ENCODE measurements at regions not wholly inside any gene's neighbourhood (a gene's known extent, or its start where the extent isn't known, plus 50 kb on each side); places are given as distances from the start of the nearest gene placed in this dataset.
"Not testable (repeated sequence)": the region's sequence is repeated elsewhere in the genome, so short reads cannot be mapped to it uniquely, and the experiment has no call there.

DNA sequence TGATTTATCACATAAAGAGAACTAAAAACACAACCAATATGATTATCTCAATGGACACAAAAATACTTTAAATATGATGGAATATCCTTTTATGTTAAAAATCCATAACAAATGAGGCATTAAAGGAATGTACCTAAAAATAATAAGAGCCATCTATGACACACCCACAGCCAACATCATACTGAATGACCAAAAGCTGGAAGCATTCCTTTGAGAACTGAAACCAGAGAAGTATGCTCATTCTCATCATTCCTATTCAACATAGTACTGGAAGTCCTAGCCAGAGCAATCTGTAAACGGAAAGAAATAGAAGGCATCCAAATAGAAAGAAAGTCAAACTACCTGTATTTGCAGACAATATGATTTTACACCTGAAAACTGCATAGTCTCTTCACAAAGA lies 671.0 kb downstream of the SLITRK1 start:
- DNase-seq: no peak

DNA sequence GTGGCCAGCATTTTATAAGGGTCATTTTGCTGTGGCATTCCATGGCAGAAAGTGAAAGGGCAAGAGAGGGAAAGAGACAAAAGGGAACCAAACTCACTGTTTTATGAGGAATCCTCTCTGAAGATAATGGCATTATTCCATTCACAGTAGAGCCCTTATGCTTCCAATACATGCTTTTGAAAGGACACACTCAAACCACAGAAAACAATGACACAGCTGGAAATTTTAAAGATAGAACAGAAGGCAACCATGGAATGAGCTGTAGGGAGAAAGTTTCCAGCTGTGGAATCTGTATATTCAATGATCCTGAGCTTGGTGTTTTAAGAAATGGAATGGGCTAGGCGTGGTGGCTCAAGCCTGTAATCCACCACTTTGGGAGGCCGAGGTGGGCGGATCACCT lies 677.4 kb downstream of the SLITRK1 start:
- DNase-seq: no peak

DNA sequence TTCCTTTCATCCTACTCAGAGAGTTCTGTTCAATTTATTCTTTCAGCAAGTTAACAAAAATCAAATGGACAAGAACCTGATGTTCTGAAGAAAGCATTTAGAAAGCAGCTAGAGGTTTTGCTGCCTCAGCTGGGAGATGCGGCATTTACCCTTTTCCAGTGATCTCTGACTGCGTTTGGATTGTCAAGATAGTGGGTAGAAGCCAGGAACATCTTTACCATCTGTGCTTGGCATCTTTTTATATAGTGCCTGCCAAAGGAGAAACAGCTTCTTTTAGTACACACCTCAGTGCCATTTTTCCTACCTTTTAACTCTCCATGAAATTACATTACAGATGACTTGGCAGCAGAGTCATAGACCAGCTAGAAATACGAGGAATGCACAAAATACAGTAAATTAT lies 680.8 kb downstream of the SLITRK1 start:
- DNase-seq: no peak

DNA sequence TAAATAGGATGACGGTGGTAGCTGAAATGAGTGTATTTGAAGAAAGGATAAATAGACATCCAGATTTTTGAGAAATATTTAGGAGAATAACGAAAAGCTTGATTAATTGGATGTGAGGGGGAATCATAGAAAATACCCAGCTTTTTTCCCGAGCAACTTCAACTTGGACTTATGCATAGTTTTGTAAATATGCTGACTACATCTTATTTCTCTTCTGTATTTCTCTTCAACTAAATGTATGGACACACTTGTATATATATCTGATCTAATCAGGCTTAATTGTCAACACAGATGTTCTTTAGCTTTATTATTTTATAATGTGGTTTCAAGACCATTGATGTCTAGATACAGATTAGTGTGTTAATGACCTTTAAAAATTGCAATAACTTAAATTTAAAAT lies 685.0 kb downstream of the SLITRK1 start:
- no peak for DNase-seq

DNA sequence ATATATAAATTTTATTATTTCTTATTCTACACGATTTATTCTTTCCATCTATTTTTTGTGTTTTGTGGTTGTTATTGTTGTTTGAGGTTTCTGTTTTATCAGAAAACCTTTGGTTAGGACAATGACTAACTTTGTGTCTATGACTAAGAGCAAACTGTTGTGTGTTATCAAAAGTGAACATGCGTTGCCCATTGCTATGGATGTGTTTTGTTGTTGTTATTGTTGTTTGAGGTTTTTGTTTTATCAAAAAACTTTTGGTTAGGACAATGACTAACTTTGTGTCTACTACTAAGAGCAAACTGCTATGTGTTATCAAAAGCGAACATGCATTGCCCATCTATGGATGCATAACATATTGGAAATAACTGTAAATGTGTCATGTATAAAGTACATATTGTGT lies 692.3 kb downstream of the SLITRK1 start:
- no peak for DNase-seq

DNA sequence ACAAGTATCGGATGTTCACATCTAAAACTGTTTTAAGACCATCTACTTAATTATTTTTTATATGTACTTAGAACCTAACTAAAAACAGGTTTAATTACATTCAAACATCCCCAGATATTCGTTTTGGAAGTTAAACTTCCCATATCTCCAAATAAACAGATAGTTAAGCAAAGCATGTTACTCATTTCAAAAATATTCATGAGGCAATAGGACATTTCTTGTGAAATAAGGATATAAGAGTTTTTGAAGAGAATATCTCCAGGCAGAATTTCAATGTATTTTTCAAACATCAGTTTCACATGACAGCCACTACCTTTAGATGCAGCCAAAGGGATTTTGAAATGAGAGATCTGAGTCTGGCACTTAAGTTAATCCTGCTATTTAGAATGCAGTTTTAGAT lies 697.5 kb downstream of the SLITRK1 start:
- peak; percentile 7 for DNase-seq

DNA sequence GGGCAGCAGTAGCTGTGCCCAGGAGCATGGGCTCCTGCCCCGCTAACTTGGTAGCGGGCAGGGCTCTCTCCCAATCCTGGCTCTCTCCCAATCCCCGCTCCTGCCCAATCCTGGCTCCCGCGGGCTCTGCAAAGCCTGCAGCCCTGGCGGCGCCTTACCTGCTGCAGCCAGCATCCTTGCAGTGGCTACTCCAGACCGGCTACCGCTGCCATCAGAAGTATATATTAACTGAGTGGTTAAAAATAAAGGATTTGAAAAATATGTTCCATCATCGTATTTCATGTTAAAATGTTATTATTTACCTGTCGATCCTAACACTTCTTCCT lies 698.2 kb downstream of the SLITRK1 start:
- no peak for DNase-seq

DNA sequence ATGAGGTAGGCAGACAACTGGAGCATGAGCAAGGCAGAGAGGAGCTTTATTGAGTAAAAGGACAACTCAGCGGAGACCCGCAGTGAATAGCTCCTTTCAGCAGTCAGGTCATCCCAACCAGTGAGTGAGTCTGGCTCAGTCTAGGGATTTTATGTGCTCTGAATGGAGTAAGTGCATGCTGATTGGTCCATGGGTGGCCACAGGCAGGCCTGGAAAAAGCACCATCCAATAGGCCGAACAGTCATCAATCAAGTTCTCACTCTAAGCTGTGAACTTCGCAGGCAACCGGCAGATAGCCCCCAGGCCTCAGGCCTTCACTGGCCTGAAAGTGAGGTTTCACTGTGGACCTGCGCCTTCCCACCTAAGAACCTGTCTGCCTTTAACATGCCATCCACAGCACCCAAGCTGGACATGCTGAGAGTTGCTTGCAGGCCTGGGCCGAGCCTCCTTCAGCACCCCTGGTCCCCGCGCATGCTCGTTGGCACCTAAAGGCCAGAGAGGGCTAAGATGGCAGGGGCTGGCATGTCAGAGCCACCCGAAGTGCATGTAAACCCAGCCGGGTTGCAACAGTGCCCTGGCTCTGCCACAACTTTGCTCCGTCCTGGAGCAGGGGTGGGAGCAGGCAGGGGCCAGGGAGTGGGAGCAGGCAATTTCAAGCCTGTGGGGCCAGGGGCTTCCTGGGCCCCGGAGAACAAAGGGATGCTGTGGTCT lies 698.7 kb downstream of the SLITRK1 start:
- no peak for DNase-seq

DNA sequence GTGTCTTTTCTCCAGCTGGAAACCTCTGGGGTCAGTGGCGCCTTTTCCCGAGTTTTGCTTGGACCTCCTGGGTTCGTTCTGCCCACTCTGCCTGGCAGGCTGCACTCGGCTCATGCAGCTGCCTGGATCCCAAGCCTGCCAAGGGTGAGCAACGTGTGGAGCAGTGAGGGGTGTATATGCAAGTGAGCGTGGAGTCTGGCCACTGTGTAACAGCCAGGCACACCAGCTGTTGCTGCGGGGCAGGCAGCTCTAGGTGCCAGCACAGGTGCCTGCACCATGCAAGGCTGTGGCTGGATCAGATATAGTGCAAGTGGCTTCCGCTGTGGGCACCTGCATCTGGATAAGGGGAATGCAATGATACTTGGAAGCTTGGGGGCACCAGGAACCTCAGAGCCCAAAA lies 699.4 kb downstream of the SLITRK1 start:
- no peak for DNase-seq

DNA sequence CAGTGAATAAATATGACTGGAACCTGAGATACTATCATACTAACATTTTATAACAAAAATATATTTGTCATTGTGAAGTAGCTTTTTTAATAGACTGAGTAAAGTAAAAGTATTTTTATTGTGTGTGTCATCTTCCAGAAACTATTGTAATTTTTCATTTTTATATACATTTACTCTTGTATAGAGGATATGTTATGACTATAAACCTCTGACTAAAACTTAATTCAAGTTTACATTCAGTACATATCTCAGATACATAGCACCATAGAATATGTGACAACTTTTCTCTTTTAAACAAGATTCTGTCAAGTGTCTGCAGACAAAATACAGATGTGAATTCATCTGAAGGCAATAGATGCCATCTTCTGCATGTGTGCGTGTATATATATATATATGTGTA lies 704.3 kb downstream of the SLITRK1 start:
- no peak for DNase-seq

DNA sequence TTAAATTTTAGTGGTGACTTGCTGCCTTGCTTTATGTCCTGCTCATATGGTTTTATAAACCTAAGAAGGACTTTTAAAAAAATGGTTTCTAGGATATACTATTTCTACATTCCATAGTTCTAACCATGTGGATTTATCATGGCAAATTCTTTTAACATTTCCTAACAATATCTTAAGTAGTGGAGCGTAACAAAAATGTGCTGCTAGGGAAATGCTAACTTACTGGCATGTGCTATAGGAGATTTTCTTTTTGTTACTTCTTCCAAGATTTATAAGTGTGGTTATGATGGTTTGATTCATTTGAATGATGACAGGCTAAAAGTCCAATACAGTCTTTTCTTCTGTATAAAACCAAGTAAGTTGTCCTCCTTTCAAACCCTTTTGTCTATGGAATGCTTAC lies 713.7 kb downstream of the SLITRK1 start:
- DNase-seq: no peak

DNA sequence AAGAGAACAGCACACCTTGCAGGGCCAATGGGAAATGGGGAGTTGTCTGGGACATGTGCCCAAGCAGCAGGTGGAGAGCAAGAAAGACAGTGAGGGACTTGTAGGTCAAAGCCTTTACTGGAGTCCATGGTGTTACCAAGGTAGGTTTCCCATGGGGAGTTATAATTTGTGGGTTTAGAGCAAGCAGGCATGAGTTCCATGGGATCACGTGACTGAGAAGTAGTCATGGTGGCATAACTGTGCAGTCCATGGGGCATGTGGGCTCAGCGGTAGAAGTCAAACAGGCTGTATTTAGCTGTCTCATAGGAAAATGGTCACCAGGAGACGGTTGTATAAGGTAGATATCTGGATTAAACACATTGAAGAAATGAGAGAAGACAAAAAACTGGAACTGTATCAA lies 715.1 kb downstream of the SLITRK1 start:
- DNase-seq: no peak

DNA sequence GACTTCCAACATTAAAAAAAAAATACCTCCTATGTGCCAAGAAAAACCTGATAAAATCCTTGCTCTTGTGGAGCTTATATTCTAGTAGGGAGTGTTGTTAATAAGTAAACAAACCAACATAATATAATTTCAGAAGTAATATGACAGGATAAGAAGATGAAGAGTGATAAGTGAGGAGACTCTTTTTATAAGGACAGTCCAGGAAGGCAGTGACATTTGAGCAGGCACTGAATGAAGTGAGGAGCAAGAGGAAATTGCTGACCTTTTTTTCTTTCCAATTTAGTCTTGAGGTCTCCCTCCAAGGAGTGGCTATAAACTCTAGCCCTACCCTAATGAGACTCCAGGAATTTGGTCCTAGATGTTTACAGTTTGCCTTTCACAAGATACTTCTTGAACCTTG lies 715.7 kb downstream of the SLITRK1 start:
- DNase-seq: no peak

DNA sequence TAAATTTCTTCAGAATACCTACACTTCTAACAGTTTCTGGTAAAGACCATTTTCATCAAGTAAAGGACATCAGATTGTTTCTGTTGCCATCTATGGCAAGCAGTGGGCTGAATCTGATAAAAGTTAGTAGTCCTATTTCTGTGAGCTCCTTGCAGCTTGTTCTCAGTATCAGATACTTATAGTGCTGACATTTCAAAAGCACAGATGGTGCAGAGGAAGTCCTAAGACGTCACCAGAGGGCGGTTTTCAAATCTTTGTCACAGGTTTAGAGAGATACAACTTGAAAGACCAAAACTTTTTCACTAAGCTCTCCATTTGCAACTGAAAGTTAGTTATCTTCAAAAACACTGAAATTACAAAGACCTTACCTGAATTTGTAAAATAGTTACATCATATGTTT lies 719.8 kb downstream of the SLITRK1 start:
- DNase-seq: no peak

DNA sequence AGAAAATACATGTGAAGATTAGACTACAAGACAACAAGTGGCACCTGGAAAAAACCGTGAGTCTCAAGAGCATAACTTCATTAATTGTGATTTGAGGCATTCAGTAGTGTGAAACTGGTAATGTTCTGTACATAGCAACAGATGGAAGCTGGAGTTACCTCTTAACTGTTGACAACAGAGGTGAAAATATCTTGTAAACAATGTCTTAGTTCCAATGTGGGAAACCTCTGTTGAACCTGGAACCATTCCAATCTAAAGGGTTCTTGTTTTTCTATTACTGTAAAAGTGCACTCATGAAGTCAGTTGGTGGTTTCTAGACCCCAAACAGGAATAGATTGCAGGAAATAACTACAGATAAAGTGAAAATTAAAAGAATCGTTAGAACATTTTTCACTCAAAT lies 728.4 kb downstream of the SLITRK1 start:
- no peak for DNase-seq

DNA sequence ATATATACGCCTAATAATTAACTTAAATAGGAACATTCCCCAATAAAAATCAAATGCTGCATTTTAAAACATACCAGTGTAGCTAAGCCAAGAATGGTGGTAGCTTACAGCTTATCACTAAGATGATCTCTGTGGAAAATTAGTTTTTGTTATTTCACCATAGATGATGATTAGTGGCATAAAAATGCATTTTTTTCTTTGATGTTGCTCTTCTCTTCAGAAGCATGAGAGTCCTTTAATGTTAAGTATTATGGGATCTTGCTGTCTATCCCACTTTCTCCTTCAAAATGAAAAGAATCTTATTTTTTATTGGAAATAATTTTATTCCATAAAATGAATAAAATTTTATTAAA lies 731.0 kb downstream of the SLITRK1 start:
- peak; percentile 36 for DNase-seq

DNA sequence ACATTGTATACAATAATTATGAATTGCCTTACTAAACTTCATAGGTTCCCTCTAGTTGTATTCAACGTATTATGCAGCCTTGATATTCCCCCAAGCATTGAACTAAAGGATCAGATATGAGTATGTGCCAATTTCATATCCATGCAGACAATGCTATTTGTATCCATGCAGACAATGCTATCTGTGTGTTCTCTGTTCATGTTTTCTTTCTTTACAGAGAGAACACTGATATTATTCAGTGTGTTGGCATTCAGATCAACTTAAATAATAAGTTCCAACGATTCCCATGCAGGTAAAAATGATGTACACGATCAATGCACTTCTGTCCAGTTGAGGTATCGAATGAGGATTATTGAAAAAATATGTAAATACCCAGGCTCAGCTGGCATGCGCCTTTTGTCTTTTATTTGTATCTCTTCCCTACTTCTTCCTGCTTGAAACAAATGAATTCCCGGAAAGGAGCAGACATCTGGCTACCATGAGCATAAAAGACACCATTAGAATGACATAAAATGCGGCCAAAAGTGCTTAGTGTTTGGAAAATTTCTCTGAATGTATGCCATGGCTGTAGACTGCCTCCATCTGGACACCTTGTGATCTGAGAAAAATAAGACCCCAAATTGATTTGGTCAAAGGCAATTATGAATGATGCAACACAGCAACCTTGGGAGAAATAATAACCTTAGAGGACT lies 731.5 kb downstream of the SLITRK1 start:
- DNase-seq: peak; percentile 36

DNA sequence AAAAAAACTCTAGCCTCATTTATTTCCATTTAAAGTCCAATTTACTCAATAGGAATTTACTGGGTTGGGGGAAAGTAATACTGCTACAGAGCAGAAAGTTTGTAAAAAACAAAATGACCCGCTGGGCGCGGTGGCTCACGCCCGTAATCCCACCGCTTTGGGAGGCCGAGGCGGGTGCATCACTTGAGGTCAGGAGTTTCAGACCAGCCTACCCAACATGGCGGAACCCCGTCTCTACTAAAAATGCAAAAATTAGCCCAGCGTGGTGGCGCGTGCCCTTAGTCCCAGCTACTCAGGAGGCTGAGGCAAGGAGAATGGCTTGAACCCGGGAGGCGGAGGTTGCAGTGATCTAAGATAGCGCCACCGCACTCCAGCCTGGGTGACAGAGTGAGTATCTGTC lies 745.6 kb downstream of the SLITRK1 start:
- DNase-seq: no peak

DNA sequence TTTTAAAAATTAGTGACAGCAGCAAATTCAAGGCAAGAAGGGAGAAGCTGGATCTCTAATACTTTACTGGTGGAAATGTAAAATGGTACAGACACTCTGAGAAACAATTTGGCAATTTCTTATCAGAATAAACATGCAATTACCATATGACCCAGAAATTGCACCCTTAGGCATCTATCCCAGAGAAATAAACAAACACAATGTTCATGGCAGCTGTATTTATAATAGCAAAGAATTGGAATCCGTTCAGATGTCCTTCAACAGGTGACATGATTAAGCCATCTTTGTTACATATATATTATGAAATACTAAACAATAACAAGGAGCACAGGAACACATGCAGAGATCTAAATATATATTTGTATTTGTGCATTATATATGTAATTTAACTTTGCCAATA lies 756.5 kb downstream of the SLITRK1 start:
- no peak for DNase-seq

DNA sequence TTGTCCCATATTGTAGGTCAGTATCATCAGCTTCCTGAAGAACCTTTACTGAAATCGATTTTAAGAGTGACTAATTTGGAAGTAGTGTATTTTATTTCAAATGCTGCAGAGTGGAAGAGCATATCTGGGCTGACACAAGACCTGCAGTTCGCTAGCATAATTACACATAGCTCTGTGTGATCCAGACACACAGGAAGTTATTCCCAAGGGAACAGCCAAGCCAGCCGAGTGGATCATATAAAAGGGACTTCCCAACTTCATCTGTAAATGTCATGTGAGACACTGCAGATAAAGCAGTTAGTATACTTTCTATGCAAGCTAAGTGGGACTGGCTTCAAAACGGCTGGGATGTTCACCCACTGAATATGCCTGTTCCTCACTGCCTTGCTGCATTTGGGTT lies 760.4 kb downstream of the SLITRK1 start:
- no peak for DNase-seq

DNA sequence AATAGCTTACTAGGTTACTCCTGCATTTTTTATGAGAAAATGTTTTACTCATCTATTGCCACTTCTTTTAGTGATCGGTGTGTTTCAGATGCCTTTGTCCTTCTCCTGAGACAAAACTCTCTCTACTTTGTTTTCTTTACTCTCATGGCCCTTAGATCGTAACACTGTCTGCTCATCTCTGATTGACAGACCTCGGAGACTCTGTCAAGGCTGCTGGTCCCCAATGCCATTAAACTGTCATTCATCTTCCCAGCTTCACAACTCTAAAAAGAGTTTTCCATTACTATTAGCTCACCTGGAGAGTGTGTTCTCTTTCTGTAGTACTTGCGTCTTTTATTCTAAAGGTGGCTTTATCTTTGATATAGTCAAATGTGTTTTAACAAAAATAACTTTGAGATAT lies 765.2 kb downstream of the SLITRK1 start:
- DNase-seq: no peak

DNA sequence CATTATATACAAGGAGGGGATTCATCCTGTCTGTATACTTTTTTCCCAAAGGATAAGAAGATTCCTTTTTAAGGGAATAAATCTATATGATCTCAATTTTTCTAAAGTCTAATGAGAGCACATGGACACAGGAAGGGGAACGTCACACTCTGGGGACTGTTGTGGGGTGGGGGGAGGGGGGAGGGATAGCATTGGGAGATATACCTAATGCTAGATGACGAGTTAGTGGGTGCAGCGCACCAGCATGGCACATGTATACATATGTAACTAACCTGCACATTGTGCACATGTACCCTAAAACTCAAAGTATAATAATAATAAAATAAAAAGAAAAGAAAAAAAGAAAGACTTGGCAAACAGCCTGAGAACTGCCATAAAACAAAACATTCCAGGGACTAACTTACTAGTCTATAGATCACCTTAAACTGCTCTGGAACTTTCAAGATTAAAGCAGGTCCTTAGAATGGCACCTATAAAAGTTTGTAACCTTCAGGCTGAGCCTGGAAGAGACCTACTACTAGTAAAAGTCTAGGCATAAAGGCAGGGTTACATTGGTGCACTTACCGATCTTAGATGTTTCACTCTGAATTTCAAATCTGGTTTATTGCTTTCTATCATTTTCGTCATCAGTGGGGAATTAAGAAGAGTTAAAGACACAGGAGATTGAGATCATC lies 780.6 kb downstream of the SLITRK1 start:
- DNase-seq: not testable (repeated sequence)

DNA sequence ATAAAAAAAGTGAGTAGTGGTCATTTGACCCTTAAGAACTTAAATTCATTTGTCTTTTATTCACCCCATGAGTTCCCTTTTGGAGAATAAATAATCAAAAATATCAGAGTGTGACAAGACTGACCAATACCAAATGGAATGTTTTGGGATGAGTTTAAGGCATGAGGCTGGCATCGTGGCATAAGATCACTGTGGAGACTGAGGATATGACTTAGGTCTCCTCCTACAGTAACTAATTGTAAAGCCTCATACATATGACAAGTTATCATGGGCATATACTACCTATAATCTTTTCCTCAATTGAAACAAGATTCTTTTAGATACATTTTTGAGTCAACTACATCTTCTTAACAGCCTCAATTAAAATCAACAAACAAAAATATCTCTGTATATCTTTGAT lies 782.0 kb downstream of the SLITRK1 start:
- DNase-seq: no peak

DNA sequence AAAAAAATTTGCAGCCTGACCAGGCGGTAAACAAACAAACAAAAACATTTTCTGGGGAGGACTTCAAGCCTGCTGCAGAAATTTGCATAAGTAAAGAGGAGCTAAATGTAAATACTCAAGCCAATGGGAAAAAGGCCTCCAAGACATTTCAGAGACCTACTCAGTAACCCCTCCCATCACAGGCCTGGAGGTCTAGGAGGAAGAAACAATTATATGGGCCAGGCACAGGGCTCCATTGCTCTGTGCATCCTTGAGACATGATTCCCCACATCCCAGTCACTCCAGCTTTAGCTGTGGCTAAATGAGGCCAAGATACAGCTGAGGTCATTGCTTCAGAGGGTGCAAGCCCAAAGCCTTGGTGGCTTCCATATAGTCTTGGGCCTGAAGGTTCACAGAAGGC lies 793.4 kb downstream of the SLITRK1 start:
- no peak for DNase-seq
